UCSD-AML1 (cell line): ENCODE measurements at regions not wholly inside any gene's neighbourhood (a gene's known extent, or its start where the extent isn't known, plus 50 kb on each side); places are given as distances from the start of the nearest gene placed in this dataset.

ENCODE experiments used
- DNase-seq: peaks from one replicate; lab custom pipeline; 2025; ENCODE audit not compliant: unreplicated experiment; lab: John Stamatoyannopoulos, UW

DNA sequence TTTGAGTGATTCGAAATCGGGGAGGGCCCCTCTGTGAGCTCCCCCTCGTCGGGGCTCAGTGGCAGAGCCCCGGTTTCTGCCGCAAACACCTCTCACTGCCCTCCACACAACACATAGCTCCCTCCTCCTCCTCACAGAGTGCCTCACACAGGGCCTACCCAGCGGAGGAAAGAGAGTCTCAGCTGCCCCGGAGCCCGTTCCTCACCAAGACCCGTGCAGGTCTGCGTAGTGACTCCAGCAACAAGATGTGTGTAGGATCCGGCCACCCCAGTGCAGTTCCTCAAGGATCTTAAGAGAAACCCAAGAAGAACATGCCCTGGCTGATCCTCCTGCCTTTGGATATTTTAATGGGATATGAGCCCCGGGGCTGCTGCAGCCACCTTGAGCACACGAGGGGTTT is 238.4 kb downstream of the BRD1 start:
- DNase-seq: no peak

DNA sequence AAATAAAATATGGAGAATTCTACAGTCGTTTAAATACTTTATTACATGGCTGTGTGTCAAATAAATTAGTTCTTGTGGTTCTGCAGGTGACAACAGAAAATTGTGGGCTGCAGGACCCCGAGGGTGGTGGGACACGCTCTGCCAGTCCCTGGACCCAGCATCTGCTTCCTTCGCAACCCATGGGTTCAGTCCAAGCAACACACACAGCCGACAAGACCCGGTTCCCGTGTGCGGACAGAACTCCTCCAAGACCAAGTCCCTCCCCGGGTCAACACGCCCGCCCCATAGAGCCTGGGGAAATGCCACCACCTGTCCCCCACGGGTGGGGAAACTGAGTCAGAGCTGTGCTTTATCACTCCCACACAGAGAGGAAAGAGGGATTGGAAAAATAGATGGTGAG is 238.9 kb downstream of the BRD1 start:
- DNase-seq: no peak

DNA sequence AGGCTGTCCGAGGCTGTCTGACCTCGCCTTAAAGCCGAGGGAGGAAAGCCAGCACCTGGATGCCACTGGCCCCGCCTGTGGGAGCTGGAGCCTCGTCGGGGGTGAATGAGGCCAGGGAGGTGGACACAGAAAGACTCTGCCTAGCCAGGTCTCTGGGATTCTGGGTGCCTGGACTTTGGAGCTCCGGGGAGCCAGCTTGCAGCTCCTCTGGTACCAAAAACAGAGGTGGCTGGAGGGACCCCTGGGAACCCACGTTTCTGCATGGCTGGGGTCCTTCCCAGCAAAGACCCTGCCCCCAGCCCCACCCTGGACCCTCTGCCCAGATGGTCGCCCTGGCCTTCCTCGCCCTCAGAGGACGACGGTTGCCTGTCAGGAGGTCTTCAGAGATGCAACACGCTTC is 239.7 kb downstream of the BRD1 start:
- no peak for DNase-seq

DNA sequence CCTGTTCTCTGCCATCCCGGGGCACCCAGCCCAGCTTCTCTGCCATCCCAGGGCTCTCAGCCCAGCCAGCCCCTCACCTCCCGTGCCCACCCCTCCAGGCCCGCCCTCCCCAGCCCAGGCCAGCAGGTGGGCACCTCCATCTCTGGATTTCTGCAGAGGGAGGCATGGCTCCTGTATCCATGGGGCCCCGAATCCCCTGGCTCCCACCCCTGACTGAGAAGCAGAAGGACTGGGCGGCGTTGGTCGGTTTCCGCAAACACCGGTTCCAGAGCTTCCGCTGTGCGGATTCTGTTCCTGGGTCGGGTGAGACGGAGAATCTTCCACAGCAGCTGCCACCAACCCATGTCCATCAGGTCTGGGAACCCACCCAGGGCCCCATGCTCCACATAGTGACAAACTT is 240.3 kb downstream of the BRD1 start:
- DNase-seq: no peak

DNA sequence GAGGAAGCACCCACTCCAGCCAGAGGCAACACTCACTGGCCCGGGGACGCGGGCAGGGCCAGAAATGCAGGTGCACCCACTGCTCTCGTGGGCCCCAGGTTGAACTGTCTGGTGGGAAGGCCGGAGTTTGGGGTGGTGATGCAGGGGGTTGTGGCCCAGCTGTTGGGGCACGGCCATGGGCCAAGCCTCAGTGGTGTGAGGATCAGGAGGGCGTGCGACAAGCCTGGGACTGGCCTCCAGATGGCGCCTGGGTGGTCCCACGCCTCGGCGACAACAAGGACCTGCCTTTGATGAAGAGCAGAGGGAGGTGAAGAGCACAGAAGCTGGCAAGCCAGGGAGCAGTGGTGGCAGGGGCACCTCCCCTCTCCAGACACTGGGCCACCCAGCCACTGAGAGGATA is 240.8 kb downstream of the BRD1 start:
- DNase-seq: no peak

DNA sequence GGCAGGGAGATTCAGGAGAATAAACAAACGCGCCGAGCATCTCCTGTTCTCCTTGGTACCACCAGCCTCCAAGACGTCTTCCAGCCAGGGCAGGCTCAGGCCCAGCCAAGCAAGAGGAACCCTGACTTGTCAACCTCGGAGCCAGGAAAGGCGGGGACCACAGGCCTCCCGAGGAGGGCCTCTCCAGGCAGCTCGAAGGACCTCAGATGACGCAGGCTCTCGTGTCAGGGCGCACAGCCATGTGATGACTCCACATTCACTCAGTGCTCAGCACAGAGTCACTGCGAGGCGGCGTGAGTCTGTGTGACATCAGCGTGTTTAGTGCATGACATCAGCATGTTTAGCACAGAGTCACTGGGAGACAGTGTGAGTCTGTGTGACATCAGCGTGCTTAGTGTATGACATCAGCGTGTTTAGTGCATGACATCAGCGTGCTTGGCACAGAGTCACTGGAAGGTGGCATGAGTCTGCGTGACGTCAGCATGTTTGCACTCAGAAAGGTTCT is 241.4 kb downstream of the BRD1 start:
- DNase-seq: no peak

DNA sequence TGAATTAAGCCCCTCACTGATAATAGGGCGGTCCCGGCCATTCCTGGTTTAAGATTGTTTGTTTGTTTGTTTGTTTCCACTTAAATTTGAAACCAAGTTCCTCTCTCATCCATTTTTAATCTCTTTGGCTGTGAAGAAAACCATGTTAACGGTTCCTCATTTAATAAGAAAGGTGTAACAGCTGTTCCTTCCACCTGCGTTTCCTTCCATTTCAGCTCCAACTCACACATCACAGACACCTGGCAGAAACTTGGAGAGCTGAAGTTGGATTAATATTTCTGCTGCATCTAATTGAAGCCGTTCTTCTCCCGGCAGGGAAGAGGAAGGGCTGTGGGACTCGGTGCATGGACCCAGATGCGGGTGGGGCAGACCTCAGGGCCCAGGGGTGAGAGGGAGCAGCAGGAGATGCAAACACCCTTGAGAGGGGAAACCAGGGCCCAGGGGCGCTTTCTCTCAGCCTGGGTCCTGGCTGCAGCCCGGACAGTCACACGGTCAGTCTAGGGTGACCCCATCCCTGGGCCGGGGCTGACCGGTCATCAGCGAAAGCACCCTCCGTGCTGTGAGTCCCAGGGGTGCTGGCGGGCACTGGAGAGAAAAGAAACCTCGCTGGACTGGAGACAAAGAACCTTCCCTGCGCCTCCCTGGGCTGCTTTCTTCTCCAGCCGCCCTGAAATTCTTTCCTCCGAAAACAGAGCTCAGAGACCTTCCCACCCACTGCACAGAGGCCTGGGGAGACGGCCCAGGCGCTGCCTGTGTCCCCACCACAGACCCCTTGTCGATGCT is 242.0 kb downstream of the BRD1 start:
- DNase-seq: no peak

DNA sequence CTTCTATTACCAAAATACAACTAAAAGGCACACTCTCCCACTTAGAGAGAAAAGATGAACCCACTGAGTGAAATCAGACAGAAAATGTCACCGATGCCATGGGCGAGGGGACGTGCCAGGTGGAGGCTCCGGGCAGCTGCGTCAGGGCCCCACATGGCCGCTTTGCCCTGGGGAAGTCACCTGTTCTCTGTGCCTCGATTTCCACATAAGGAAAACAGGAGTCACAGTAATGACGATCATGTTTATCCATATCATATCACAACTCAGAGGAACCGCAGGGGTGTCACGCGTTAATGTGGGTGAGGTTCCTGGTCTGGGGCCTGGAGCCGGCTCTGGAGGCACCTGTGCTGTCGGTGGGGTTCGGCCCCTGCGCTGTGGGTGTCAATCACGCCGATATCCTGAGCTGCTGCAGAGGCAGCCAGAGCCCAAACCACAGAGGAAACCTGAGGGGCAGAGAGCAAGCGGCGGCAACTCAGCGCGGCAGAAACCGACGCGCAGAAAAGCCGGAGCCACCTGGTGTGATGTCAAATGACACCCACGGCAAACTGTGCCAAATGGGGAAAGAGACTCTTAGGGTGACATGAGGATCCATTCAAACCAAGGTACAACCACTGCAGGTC is 243.7 kb downstream of the BRD1 start:
- DNase-seq: no peak

DNA sequence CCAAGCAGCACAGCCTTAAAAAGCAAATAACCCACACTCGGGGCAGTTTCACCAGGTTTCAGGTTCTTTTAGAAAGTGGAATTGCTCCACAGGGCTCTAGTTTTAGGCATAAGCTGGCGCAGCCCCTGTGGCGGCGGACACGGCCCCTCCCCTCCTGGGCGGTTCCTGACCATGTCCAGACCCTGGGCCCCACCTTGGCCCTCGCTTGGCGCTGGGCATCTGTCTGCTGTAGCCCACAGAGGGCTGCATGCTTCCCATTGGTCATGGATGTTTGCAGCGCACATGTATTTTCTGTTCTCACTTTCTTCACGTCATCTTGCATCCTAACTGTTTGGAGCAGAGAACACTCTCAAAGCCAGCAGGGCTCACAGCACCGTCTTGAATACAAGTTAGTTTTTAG is 244.3 kb downstream of the BRD1 start:
- DNase-seq: no peak

DNA sequence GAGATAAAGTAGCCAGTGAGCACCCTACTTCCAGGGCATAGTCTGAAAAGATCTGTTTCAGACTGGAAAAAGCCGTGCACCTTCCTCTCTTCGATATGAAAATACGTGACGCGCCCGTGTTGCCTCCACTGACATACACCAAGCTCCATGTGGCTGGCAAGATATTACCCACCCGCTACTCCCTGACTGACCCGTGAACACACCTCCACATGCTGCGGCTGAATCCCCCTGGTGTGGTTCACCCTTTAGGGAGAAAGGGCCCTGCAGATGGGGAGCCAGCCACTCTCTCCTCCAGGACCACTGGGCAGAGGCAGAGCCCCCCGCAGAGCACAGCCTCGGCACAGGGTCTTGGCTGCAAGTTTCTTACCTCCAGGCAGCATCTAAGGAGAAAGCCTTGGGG is 245.0 kb downstream of the BRD1 start:
- no peak for DNase-seq

DNA sequence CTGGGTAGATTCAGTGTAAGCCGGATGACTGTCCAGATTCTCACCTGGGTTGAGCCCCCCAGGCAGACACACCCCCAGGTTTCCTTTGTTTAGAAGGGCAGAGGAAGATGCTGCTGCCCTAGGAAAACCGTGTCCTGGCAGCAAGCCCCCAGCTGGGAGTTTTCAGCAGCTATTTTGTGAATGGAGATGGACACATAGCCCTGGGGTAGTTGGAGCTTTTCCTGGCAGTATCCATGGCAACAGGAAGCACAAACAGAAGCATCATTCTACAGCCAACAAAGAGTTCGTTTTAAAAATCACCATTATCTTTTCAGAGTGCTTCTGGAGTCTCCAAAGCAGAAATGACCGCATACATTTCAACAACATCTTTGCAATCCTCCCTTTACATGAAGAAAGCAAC is 245.5 kb downstream of the BRD1 start:
- DNase-seq: no peak

DNA sequence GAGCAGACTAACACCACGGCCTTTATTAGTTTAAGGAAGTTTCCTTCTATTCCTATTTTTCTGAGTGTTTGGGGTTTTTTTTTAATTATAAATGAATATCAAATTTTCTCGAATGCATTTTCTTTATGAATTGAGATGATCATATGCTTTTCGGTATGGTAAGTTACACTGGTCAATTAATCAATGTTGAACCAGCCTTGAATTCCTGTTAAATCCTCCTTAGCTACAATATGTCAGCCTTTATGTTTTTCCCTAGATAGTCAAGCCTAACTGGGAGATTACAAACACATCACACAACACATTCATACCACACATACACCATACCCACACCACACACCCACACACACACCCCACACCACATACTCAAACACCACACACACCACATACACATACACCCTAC is 247.6 kb downstream of the BRD1 start:
- DNase-seq: no peak

DNA sequence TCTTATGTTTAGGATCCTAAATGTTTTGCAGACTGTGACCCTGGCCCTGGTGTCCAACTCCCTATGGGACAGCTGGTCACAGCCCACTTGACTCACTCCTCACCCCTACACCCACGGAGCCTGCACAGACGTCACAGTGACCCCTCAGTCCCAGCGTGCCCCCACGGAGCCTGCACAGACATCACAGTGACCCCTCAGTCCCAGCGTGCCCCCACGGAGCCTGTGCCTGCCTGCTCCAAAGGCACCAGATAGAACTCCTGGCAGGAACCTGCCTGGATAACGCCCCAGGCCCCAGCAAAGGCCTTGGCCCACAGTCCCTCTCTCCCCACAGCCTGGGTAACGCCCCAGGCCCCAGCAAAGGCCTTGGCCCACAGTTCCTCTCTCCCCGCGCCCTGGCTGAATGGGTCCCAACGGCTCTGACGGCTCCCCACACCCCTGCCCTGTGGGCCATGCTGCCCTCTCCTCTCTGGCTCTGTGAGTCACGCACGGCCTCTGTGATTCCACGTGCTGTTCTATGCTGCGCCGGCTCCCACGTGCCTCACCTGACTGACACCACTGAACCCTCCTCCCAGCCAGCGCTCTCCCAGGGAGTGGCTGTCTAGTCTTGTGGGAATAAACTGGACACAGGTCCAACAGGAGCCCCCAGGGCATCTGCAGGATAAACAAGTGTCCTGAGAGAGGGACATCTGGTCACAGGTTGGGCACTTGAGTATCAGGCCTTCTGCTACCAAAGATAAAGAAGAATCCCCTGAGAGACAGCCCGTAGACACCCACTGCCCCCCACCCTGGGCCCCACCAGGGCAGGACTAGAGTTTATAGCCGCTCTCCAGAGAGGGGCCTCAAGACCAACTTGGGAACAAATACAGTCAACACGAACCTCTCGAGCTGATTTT is 250.3 kb downstream of the BRD1 start:
- DNase-seq: no peak

DNA sequence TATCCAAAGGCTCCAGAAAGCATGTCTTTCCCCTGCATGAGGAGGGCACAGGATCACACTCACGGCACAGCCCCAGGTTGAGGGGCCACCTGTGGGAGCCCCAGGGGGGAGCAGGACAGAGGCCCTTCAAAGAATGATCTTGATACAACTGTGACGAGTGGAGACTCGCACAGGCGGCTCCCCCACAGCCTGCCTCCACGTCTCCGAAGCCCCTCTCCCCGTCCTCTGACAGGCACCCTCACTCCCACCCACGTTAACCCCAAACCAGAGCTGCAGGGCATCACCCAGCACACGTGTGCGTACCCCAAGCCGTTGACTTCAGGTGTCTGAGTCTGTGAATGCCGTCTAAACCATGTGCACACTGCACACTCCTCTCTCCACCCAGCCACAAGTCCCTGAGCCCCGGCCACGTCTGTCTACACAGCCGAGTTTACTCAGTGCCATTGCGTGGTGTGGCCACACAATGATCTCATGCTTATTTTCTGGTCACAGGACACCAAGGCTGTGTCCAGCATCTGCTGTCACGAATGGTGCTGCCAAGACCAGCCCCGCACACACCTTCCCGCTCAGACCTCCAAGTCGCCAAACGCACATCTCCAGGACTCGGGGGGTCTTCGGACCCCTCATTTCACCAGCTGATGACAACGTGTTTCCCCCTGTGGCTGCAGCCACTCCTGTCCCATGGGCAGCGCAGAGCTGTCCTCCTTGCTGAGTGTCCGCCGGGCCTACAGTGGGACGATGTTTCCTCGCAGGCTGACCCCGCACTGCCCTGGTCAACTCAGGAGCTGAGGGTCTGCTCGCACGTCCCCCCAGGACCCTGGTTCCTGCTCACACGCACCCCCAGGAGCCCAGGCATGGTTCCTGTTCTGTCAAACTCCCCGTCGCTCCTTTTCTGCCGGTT is 251.2 kb downstream of the BRD1 start:
- DNase-seq: no peak

DNA sequence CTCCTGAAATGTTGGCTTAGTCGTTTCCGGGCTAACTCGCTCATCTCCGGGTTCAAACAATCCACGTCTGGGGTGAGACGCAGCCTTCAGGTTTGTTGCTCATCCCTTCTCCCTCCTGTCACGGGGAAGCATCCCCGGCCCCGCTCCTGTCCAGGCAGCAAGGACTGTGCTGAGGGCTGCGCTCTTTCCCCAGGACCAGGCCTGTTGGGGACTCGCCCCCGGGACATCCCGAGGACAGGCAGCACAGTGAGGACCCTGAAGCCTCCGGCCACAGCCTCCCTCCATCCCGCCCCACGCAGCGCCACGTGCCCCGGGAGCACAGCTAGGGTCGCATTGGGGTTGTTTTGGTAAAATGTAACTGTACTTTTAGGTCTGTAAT is 252.0 kb downstream of the BRD1 start:
- no peak for DNase-seq

DNA sequence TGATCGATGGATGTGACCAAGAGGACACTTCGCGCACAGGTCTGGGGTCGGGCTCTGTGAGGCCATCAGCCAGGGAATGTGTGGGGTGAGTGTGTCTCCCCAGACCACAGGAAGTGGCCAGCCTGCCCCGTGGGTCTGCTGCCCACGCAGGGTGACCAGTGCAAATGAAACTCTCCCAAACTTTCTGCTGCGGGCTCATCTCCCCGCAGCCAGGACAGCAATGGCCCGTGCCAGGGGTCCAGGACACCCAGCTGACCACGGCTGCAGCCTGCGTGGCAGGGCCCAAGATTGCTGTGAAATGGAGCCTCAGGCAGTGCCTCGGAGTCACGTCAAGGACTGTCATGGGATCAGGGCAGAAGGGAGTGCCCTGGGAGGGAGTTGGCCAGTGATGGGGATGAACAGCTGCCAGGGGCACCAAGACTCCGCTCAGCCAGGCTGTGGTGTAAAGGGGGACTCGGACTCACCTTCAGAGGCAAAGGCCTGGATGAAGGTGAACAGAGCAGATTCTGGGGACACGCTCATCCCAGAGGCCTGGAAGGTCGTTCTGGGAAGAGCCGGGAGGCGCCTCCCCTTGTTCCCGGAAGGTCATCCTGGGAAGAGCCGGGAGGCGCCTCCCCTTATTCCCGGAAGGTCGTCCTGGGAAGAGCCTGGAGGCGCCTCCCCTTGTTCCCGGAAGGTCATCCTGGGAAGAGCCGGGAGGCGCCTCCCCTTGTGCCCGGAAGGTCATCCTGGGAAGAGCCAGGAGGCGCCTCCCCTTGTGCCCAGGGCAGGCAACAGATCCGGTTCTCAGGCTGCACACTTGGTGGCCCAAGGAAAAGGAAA is 252.6 kb downstream of the BRD1 start:
- DNase-seq: no peak

DNA sequence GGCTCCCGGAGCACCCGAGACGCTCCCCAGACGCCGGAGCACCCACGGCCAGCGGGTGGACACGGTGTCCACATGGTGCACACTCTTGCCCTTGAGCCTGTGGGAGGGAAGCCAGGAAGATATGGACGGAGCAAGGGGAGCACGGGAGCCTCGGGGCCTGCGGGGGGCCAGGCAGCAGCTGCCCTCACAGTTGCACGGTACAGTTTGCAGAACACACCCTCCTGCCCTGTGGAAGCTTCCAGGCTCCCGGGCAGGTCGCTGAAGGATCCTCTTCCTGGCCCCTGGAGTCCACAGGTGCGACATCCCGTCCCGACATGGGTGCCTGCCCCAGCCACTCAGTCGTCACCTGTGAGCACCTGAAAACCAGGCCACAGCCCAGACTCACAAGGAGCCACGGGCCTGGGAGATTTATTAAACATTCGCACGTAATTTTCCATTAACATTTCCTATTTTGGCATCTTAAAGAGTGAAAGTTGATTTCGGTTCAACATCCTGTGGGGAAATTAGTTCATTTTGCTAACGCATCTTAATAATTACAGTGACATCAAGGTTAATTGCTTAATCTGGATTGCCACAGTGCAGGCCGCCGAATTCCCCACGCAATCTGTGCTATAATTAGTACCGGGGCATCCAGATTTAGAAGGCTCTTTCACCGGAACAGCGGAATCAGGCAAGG is 253.3 kb downstream of the BRD1 start:
- DNase-seq: no peak

DNA sequence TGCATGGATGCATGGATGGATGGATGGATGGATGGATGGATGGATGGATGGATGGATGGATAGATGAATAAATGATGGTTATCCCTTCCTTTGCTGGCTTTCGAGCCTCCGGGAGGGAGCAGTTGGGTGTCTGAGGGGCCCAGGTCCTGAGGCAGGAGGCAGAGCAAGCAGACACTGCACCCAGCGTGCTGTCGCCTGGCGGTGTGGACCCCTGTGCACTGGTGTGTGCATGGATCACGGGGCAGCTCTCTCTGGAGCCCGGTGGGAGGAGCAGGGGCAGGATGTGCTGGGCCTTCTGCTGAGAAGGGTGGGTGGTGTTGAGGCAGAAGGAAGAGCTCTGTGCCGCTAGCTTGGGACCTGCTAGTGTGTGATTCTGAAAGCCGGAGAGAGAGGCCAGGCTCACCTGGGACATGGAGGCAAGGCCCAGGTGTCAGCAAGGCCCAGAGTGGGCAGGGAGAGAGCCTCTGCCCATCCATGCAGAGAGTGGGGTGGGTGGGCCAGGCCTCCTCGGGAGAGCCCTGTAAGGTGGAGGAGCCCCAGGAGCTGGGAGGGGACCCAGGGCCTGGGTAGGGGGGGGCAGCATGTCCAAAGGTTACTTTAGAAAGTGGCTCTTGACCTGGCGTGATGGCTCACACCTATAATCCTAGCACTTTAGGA is 254.4 kb downstream of the BRD1 start:
- DNase-seq: no peak

DNA sequence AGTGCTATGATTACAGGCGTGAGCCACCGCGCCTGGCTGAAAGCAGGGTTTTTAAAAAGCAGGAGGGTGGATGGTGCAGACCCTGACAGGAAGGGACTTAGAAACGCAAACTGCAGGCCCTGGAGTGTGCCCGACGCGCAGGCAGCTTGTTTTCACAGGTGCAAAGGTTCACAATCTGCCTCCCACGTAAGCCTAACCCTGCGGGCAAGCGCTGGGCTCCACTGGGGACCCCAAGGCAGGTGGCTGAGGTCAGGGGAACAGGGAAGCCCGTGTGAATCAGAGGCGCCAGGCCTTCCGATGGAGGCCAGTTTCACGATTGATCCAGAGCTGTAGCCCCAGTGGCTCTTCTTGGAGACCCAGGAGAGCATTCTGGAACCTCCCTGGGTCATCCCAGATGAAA is 256.3 kb downstream of the BRD1 start:
- no peak for DNase-seq
